GM18505 (cell line): ENCODE measurements at regions not wholly inside any gene's neighbourhood (a gene's known extent, or its start where the extent isn't known, plus 50 kb on each side); places are given as distances from the start of the nearest gene placed in this dataset.

Source experiments
- ATAC-seq: cut with Tn5 transposase; IDR thresholded peaks from one replicate; pipeline ENCODE4 v1.9.1; 2021; ENCODE audit not compliant: unreplicated experiment
- POLR2A ChIP-seq: IDR thresholded peaks from 4 replicates; pipeline ENCODE4 v1.6.1; 2011; ENCODE audit warnings: borderline replicate concordance; ENCODE audit not compliant: insufficient read depth, insufficient read length; ENCODE audit errors: extremely low read depth

DNA sequence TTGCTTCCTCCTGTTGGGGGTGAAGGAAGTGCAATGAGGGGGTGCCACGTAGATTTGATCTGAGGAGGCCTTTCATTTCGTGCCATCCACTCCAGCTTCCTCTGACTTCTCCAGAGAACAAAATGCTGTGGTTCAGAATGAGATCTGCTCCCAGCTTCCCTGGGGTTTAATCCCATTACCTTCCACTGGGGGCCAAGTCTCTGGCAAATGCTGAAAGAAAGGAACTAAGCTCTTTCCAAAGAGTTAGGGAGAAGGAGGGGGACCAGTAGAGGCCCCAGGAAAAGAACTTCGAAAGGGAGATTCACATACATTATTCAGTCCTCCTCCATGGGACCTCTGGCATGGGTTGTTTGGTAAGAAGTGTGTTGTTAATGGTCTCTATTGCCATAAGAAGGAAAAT, 727.0 kb downstream of the TYW1 start:
- ATAC-seq: no peak
- TF ChIP-seq POLR2A: no peak

DNA sequence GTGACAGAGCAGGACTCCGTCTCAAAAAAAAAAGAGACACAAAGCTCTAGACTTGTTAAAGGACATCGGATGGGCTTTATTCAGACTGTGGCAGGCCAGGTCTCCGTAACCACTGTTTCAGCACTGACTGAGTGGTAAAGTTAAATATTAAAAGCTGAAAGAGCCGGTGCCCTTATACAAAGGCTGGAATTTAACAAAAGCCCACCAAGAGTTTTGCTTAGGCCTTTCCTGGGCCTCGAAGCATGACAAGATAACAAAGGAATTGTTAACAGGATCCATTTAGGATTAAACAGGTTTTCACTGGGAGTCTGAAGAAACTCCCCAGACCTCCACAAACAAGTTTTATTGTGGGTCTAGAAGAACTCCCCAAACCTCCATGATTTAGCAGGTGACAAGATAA, 727.8 kb downstream of the TYW1 start:
- no peak for ATAC-seq
- no peak for TF ChIP-seq POLR2A

DNA sequence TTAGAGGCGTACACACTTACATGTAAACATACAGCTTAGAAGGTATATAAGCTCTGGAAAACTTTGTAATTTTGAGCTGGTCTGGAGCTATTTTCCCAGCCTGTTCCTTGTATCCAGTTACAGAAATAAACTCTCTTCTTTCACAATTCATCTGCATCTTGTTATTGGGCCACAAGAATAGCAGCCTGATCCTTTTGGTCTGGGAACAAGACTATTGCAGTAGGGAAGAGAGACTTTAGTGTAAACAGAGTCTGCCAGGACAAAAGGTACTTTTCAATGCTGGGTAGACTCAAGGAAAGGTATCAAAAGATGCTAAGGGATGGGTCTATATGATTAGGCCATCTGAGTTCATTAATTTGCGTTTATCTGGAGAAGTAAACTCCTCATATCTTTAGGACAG, 728.3 kb downstream of the TYW1 start:
- no peak for TF ChIP-seq POLR2A
- ATAC-seq: no peak

DNA sequence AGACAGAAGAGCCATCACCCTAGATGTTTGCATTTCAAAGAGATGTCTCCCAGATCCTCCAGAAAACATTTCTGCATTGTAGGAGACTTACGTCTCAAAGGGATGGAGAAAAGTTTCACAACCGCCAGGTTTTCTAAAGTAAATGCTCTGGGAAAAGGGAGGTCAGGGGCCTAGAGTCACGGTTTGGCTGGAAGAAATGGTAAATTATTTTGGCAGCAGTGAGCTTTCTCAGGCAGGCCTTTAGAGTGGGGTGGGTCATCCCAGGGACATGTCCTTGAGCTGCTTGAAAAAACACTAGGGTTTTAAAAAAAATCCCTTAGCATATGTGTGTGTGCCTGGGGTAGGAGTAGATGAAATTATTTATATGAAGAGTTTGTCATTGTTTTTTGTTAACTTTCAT, 728.8 kb downstream of the TYW1 start:
- ATAC-seq: no peak
- TF ChIP-seq POLR2A: no peak

DNA sequence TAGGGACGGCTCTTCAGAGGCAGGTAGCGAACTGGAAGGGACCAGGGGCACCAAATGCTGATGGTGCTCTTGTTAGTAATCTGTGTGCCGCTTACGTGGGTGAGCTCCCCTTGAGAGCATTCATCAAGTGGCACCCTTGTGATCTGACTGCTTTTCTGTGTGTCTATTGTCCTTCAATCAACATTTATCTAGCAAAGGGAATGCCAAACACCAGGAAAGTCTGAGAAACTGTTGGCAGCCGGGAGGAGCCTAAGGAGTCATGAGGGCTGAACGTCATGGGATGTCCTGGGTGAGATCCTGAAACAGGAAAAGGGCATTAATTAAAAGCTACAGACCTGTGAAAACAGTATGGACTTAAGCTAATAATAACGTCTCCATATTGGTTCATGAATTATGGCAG, 733.1 kb downstream of the TYW1 start:
- TF ChIP-seq POLR2A: no peak
- no peak for ATAC-seq

DNA sequence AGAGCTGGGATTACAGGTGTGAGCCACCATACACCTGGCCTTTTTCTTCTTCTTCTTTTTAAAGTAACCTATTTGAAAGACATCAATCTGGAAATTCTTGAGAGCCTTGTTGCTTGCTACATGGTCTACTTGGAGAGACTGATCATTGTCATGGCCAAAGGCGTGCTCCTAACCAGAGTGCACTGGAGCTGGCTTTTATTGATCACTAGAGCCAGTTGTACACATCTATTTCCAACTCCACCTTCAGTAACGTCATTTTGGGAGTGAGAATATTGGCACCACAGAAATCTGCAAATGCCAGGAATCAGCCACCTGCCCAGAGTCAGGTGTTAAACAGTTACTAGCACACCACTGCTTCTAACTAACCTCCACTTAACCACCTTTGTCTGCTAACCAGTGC, 735.1 kb downstream of the TYW1 start:
- no peak for TF ChIP-seq POLR2A
- no peak for ATAC-seq

DNA sequence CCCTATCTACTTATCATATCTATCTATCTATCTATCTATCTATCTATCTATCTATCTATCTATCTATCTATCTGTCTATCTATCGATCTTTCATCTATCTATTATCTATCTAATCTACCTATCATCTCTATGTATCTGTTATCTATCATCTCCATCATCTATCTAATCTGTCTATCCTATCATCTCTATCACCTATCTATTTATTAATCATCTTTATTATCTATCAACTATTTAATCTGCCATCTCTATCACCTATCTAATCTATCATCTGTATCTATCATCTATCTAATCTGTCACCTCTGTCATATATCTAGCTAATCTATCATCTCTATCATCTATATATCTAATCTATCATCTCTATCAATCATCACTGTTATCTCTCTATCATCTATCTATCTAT, 736.3 kb downstream of the TYW1 start:
- no peak for TF ChIP-seq POLR2A
- no peak for ATAC-seq

DNA sequence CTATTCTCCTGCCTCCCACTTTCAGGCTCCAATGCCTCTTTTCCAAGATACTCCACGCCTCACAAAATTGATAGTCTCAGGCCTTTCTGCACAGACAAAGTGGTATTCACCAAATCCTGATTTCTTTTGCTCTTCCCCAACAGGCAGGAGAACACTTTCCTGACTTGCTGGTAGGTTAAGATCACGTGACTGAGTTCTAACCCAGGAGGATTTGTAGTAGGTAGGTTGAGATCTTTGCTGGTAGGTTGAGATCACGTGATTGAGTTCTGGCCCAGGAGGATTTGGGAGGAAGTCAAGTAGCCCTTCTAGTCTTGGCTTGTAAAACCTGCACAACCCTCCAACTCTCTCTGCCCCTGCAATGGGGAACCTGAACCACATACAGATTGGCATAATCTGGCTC, 741.5 kb downstream of the TYW1 start:
- no peak for TF ChIP-seq POLR2A
- ATAC-seq: no peak

DNA sequence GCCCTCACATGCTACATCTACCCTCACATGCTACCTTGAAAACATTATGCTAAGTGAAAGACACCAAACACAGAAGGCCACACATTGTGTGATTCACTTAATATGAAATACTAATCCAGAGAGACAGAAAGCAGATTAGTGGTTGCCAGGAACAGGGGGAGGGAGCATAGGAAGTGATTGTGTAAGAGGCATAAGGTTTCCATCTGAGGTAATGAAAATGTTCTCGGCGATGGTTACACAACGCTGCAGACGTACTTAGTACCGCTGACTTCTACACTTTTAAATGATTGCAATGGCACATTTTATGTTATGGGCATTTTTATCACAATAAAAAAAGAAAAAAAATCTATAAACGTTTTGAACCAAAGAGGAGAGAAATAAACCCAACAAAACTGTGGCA, 742.3 kb downstream of the TYW1 start:
- TF ChIP-seq POLR2A: no peak
- ATAC-seq: no peak

DNA sequence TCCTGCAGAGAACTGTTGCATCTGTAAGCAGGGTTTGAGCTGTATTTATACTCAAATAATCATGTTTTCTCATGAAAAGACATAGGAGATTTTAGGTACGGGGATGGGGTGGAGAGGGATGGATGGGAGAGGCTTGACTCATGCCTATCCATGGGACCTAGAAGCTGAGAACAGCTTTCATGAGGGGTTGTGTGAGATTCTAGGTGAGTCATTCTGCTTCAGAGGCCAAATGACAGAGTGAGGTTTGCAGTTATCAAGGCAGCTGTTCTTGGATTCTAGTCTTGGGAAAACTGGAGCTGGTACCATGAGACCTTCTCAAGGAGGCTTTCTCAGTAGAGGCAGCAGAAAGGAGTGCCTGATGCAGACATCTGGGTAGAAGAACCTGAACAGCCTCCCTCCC, 746.9 kb downstream of the TYW1 start:
- ATAC-seq: no peak
- no peak for TF ChIP-seq POLR2A

DNA sequence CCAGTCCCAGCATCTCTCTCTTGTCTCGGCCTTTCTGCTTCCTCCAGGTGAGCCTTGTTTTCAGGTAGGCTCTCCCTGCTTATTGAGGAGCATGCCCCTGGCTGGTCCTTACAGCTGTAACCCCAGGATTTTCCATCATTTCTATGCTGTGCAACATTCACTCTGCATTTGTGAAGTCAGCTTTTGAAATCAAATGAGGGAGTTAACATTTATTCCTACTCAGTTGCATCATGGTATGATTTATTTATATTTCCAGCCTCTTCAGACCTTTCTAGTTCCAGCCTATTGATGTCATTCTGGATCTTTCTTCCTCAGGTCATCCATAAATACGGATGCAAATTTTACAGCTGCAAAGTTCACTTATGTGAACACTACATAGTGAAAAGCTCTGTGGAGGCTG, 755.6 kb downstream of the TYW1 start:
- TF ChIP-seq POLR2A: no peak
- ATAC-seq: no peak

DNA sequence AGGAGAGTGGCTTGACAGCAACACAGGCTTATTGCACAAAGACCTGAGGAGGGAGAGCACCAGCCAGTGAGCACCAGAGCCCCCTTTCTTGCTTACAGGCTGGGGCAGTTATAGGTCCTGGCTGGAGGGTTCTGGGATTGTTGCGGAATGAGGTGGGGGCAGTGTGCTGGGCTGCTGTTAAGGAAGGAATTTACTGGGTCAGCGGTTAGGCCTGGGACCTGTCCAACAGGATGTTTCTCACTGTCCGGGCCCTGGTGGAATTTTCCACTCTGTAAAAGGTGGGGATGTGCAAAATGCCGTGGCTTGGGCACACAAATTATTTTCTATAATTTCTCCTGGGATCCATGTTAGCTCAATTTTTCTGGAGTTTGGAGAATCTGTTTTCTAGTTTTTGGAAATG, 757.3 kb downstream of the TYW1 start:
- TF ChIP-seq POLR2A: no peak
- no peak for ATAC-seq

DNA sequence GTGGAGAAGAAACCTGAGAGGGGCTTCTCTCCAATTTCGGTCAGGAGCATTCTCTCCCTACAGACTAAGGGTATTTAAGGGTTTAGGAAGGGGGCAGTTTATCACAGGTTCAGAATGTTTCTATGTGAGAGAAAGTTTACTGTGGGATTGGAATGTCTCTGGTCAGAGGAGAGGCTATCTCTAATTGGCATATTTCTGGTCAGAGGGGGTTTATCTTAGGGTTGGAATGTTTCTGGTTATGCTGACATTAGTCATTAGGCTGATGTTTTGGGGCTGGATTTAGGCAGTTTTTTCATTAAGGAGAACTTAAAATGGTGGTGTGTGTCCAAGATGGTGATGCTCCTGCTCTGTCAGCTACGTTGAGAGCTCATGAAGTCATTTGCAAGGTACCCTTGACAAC, 758.0 kb downstream of the TYW1 start:
- TF ChIP-seq POLR2A: no peak
- ATAC-seq: no peak

DNA sequence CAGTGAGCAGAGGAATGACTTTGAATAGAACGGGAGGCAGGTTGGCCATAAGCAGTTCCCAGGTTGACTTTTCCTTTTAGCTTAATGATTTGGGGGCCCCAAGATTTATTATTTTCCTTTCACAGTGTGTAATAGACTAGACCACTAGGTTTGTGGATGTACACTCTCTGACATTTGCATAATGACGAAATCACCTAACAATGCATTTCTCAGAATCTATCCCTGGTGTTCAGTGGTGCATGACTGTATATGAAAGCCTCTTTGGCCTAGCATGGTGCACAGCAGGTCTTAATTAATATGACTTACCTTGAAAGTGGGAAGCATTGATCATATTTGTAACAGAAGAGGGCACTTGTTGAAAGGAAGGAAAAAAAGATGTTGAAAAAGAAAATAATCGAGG, 761.9 kb downstream of the TYW1 start:
- no peak for TF ChIP-seq POLR2A
- ATAC-seq: no peak

DNA sequence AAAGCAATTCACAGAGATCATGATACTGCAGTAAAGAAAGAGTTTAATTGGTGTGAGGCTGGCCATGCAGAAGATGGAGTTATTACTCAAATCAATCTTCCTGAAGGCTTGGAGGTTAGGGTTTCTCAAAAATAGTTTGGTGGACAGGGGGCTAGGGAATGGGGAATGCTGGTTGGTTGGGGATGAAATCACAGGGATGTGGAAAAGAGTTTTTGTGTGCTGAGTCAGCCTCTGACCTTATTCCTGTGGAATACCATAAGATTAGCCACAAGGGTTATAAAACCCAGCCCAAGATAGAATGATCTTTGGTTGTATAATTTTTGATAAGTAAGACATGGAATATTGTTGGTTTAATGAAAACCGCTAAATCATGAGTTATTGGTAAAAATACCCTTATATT, 764.3 kb downstream of the TYW1 start:
- no peak for TF ChIP-seq POLR2A
- no peak for ATAC-seq

DNA sequence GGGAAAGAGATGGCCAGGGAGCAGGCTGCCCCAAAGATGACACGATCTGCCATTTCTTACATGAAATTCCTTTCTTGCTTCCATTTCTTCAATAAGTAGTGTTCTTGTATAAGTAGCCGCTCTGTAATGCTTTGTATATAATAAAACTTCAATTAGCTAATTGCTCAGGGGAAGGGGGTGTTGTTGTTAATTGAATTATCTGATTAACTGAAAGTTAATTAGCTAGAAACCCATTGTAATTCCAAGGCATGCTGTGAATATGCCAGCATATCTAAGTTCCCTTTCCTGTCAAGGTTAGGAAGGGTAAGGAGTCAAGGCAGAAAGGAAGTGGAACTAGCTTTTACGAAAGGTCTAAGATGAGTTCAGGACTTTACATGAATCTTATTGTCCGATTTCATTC, 765.9 kb downstream of the TYW1 start:
- ATAC-seq: no peak

DNA sequence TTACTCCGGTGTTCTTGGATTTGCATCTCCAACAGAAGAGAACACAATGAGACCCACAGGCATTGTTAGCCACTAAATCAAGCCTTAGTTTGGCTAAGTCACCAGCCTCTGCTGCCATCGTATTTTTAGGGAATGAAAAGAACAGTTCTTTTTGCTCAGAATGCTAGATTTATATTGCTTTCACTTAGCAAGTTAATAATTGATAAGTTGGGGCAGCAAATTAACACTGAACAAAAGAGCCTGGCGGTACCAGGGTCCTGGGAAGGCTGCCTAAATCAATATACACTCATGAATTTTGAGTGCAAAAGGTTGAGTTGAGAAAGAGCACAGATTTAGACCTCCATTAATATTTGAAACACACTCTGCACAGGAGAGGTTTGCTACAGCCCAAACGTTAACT, 767.7 kb downstream of the TYW1 start:
- ATAC-seq: no peak
- TF ChIP-seq POLR2A: no peak

More for the DNA sequence above, 765.9 kb downstream of the TYW1 start:
- no peak for TF ChIP-seq POLR2A
